B cell (primary cell): ENCODE measurements at regions not wholly inside any gene's neighbourhood (a gene's known extent, or its start where the extent isn't known, plus 50 kb on each side); places are given as distances from the start of the nearest gene placed in this dataset.

Source experiments
- EZH2 ChIP-seq: IDR thresholded peaks from 2 replicates; pipeline ENCODE4 v1.6.1; 2012; ENCODE audit warnings: borderline replicate concordance, low read depth, mild to moderate bottlenecking, moderate library complexity, low read length; ENCODE audit not compliant: insufficient read depth, poor library complexity, severe bottlenecking
- TF ChIP-seq, protein P1 (sequence below): fragments of 200-600 bp; IDR thresholded peaks from one replicate; pipeline ENCODE4 v1.8.0; 2022; ENCODE audit warnings: antibody characterized with exemption, mild to moderate bottlenecking

DNA sequence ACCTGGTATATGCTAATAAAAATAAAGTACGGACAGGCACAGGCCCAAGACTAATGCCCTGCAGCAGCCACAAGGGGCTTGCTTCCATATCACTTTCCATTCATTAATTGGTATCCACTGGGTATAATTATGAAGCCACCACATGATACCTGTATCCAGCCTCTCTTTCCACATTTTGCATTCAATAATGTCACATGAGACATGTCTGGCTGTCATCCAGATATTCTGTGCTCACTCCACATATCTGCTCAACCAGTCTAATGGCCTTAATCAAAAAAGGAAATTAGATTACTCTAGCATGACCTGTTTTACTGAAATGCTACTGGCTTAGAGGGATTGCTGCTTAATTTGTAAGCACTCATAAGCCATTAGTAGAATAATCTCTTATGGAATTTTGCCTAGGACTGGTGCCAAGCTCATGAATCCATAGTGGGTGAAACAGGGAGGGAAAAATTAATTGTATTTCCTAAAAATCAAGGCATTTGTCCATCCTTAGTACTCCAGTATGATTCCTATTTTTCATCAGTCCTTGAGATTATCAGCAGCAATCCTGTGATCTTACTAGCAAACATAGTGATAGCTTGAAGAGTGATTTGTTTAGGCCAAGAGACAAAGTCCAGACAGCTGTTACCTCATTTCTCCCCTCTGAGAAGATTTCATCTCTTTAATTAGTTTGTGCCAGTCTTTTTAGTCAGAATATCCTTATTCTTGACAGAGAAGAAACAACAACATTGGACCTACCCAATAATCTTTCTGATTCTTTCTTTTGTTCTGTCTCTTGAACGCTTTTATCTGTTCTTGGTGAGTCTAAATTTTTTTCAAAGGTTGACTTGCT, 119.2 kb upstream of the ABCA1 start:
- TF ChIP-seq, protein P1, sequence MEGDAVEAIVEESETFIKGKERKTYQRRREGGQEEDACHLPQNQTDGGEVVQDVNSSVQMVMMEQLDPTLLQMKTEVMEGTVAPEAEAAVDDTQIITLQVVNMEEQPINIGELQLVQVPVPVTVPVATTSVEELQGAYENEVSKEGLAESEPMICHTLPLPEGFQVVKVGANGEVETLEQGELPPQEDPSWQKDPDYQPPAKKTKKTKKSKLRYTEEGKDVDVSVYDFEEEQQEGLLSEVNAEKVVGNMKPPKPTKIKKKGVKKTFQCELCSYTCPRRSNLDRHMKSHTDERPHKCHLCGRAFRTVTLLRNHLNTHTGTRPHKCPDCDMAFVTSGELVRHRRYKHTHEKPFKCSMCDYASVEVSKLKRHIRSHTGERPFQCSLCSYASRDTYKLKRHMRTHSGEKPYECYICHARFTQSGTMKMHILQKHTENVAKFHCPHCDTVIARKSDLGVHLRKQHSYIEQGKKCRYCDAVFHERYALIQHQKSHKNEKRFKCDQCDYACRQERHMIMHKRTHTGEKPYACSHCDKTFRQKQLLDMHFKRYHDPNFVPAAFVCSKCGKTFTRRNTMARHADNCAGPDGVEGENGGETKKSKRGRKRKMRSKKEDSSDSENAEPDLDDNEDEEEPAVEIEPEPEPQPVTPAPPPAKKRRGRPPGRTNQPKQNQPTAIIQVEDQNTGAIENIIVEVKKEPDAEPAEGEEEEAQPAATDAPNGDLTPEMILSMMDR: no peak
- TF ChIP-seq EZH2: no peak
